HCT116 (cell line): ENCODE measurements at regions not wholly inside any gene's neighbourhood (a gene's known extent, or its start where the extent isn't known, plus 50 kb on each side); places are given as distances from the start of the nearest gene placed in this dataset.

ENCODE experiments used
- ATAC-seq: fragments of 200-7000 bp; cut with Tn5 transposase; 2 replicates; pipeline ENCODE4 v1.9.1; 2020; ENCODE audit warnings: mild to moderate bottlenecking, moderate library complexity
- BruUV-seq: library from RNA; stranded (reverse); fragments of 400-500 nt; replicated peaks from 2 replicates; lab custom pipeline; 2021; lab: Mats Ljungman, UMichigan
- CTCF ChIA-PET: fragments of 300-600 bp; sonication (Branson Sonifier 250); formaldehyde crosslinking; loops from one replicate; lab custom pipeline; 2021; ENCODE audit warnings: antibody characterized with exemption; lab: Charles Lee
- POLR2A ChIA-PET: fragments of 300-600, 350-600 bp; sonication (Branson Sonifier 250); formaldehyde crosslinking; loops from one replicate; lab custom pipeline; 2021; ENCODE audit warnings: antibody characterized with exemption; lab: Charles Lee
- RAD21 ChIA-PET, 2 experiments: fragments of 300-600 bp; sonication (Branson Sonifier 250); formaldehyde crosslinking; loops; one replicate each; lab custom pipeline; 2023; ENCODE audit warnings: low total read pairs in 2 of 2; ENCODE audit not compliant: uncharacterized antibody in 2 of 2, unreplicated experiment in 2 of 2, low non-redundant PET in 1 of 2; lab: Charles Lee
- DNase-seq: peaks from one replicate; pipeline ENCODE4 v3.0.0-alpha.2; 2010; ENCODE audit warnings: low read depth, low spot score
- H2AFZ ChIP-seq: fragments of 200-600 bp; shearing (Covaris generic), sonication (generic); 2 replicates; pipeline ENCODE4 v1.6.1; 2017; ENCODE audit warnings: low read depth, mixed run types, mixed read lengths, antibody characterized with exemption, low read length; ENCODE audit not compliant: poor library complexity, severe bottlenecking
- H3K27ac ChIP-seq: 2 replicates; pipeline ENCODE4 v1.5.1; 2012; ENCODE audit warnings: low read depth, low read length
- H3K27me3 ChIP-seq: fragments of 200-600 bp; sonication (generic); 2 replicates; pipeline ENCODE4 v1.6.1; 2016; ENCODE audit warnings: mixed run types, low read length, mixed read lengths; ENCODE audit not compliant: insufficient read depth
- H3K36me3 ChIP-seq, 2 experiments: fragments of 200-500 bp in 1 of 2; fragments of 200-600 bp in 1 of 2; sonication (Bioruptor generic) in 1 of 2; sonication (generic) in 1 of 2; 2 replicates each; pipeline versions ENCODE4 v1.5.1 to v1.6.1; 2014 to 2016; ENCODE audit warnings: low read length in 2 of 2, inconsistent platforms in 1 of 2, mixed read lengths in 1 of 2, mixed run types in 1 of 2; ENCODE audit not compliant: insufficient read depth in 2 of 2, control insufficient read depth in 1 of 2
- H3K4me1 ChIP-seq, 2 experiments: fragments of 200-600 bp in 1 of 2; sonication (generic) in 1 of 2; 2 replicates each; pipeline versions ENCODE4 v1.5.1 to v1.6.1; 2012 to 2017; ENCODE audit warnings: low read length in 2 of 2, inconsistent platforms in 1 of 2, mild to moderate bottlenecking in 1 of 2, mixed read lengths in 1 of 2, mixed run types in 1 of 2, moderate library complexity in 1 of 2; ENCODE audit not compliant: insufficient read depth in 2 of 2, control insufficient read depth in 1 of 2
- H3K4me2 ChIP-seq: fragments of 200-600 bp; sonication (generic); 2 replicates; pipeline ENCODE4 v1.6.1; 2017; ENCODE audit warnings: mixed run types, low read length, mixed read lengths
- H3K4me3 ChIP-seq, 2 experiments: fragments of 200-600 bp in 1 of 2; sonication (generic) in 1 of 2; replicated peaks in 1 of 2; 2 replicates each; pipeline ENCODE4 v1.5.1; 2011 to 2016; ENCODE audit warnings: low read length in 2 of 2, control low read depth in 1 of 2, low read depth in 1 of 2, mild to moderate bottlenecking in 1 of 2, mixed read lengths in 1 of 2, mixed run types in 1 of 2
- H3K79me2 ChIP-seq: fragments of 200-600 bp; sonication (generic); 2 replicates; pipeline ENCODE4 v1.6.1; 2017; ENCODE audit warnings: mild to moderate bottlenecking, mixed run types, low read length, moderate library complexity, mixed read lengths; ENCODE audit not compliant: insufficient read depth
- H3K9ac ChIP-seq: fragments of 200-600 bp; sonication (generic); 2 replicates; pipeline ENCODE4 v1.6.1; 2016; ENCODE audit warnings: low read length, mixed read lengths
- H3K9me2 ChIP-seq: fragments of 200-600 bp; sonication (generic), shearing (Covaris generic); 2 replicates; pipeline ENCODE4 v1.6.1; 2017; ENCODE audit warnings: mixed run types, mild to moderate bottlenecking, moderate library complexity; ENCODE audit not compliant: insufficient read depth
- H3K9me3 ChIP-seq, 2 experiments: fragments of 200-500 bp in 1 of 2; fragments of 200-600 bp in 1 of 2; sonication (Bioruptor generic) in 1 of 2; sonication (generic) in 1 of 2; 2 replicates each; pipeline ENCODE4 v1.6.1; 2014 to 2017; ENCODE audit warnings: low read length in 2 of 2, mixed read lengths in 2 of 2, inconsistent platforms in 1 of 2, low read depth in 1 of 2, mild to moderate bottlenecking in 1 of 2, mixed run types in 1 of 2, moderate library complexity in 1 of 2; ENCODE audit not compliant: control insufficient read depth in 1 of 2, insufficient read depth in 1 of 2
- H4K20me1 ChIP-seq: fragments of 200-600 bp; sonication (generic), shearing (Covaris generic); 2 replicates; pipeline ENCODE4 v1.6.1; 2017; ENCODE audit warnings: mixed run types, mild to moderate bottlenecking, moderate library complexity; ENCODE audit not compliant: insufficient read depth
- ATF3 ChIP-seq: IDR thresholded peaks from 2 replicates; pipeline ENCODE4 v1.6.1; 2012
- CBX3 ChIP-seq: IDR thresholded peaks from 2 replicates; pipeline ENCODE4 v1.6.1; 2012; ENCODE audit warnings: low read depth
- CTCF ChIP-seq, 3 experiments: fragments of 200-600 bp in 1 of 3; sonication (generic) in 1 of 3; IDR thresholded peaks in 2 of 3; conservative IDR thresholded peaks in 1 of 3; 2 replicates each; pipeline ENCODE4 v1.5.1; 2012 to 2017; ENCODE audit warnings: low read depth in 2 of 3, low read length in 2 of 3, antibody characterized with exemption in 1 of 3, borderline replicate concordance in 1 of 3, control low read depth in 1 of 3, mild to moderate bottlenecking in 1 of 3, mixed read lengths in 1 of 3, mixed run types in 1 of 3, moderate library complexity in 1 of 3; ENCODE audit not compliant: insufficient read depth in 1 of 3
- ELF1 ChIP-seq: IDR thresholded peaks from 2 replicates; pipeline ENCODE4 v1.6.1; 2012; ENCODE audit warnings: low read depth, borderline replicate concordance
- FOSL1 ChIP-seq: IDR thresholded peaks from 2 replicates; pipeline ENCODE4 v1.6.1; 2012; ENCODE audit warnings: low read depth
- JUND ChIP-seq: IDR thresholded peaks from 2 replicates; pipeline ENCODE4 v1.6.1; 2012
- MAX ChIP-seq: IDR thresholded peaks from 2 replicates; pipeline ENCODE4 v1.6.1; 2012
- RAD21 ChIP-seq: IDR thresholded peaks from 2 replicates; pipeline ENCODE4 v1.6.1; 2012; ENCODE audit warnings: low read depth, mild to moderate bottlenecking
- REST ChIP-seq: IDR thresholded peaks from 2 replicates; pipeline ENCODE4 v1.6.1; 2012; ENCODE audit warnings: low read depth
- ZFX ChIP-seq: fragments of 450-650 bp; IDR thresholded peaks from 2 replicates; pipeline ENCODE4 v1.6.1; 2017
- intact Hi-C: fragments of 100-400 bp; cut with micrococcal nuclease; formaldehyde crosslinking; loops from 2 replicates; pipeline ENCODE4 v1.10.0; 2022

- no TSS peak for BruUV-seq
- ChIA-PET CTCF (interaction anchor here (0.7 to 1.4 kb wide), 8 partner anchors 9 to 544 kb away, joined by 3 to 6 read pairs (median 4); no protein-coding TSS in a partner anchor), RAD21 (no interaction called here), POLR2A (no interaction called here)
- H3K9me3 ChIP-seq: no peaks in the 10 kb centered on the region
- no peaks in the 10 kb centered on the region for H4K20me1 ChIP-seq
- peaks cover 22% of the 10 kb centered on the region for H3K27me3 ChIP-seq
- no peaks in the 10 kb centered on the region for H3K79me2 ChIP-seq
- no peaks in the 10 kb centered on the region for H3K36me3 ChIP-seq
- no peak overlapping the region for H3K27ac ChIP-seq
- no peak overlapping the region for H2AFZ ChIP-seq
- intact Hi-C loops: loop anchor here (5.0 kb wide), 2 partner anchors 544 to 671 kb away; no protein-coding TSS in a partner anchor
- no peak overlapping the region for H3K4me3 ChIP-seq
- no peak overlapping the region for H3K4me2 ChIP-seq
- DNase-seq: peak; percentile 28
- no peaks in the 10 kb centered on the region for H3K4me1 ChIP-seq
- H3K9me2 ChIP-seq: no peaks in the 10 kb centered on the region
- H3K9ac ChIP-seq: no peak overlapping the region
- no peak for TF ChIP-seq JUND
- TF ChIP-seq MAX: no peak
- TF ChIP-seq ELF1: no peak
- TF ChIP-seq ZFX: no peak
- no peak for TF ChIP-seq CBX3
- TF ChIP-seq RAD21: peak; percentile 69
- TF ChIP-seq ATF3: no peak
- TF ChIP-seq REST: no peak
- TF ChIP-seq CTCF (IDR thresholded peaks at IDR 0.05 in 2 of 3, conservative IDR thresholded peaks at IDR 0.05 in 1 of 3; ENCODE audit: borderline replicate concordance in 1 of 3, insufficient read depth in 1 of 3, low read depth in 2 of 3, low read length in 2 of 3): peak; percentile 44 to 70 (median 67); a peak in 5 of 6 replicates
- no peak for TF ChIP-seq FOSL1
- ATAC-seq: peak; percentile 99
Measured at GRCh38 chr3:59313365-59313764, 263.5 kb upstream of the CFAP20DC start.
